OCI-LY7 (cell line): ENCODE measurements at regions not wholly inside any gene's neighbourhood (a gene's known extent, or its start where the extent isn't known, plus 50 kb on each side); places are given as distances from the start of the nearest gene placed in this dataset.

Experiments used
- CTCF ChIP-seq: fragments of 200-600 bp; sonication (generic); conservative IDR thresholded peaks from 2 replicates; pipeline ENCODE4 v1.5.1; 2014; ENCODE audit warnings: mild to moderate bottlenecking, antibody characterized with exemption, low read length, moderate library complexity, mixed read lengths
- EZH2phosphoT487 ChIP-seq: fragments of 200-600 bp; sonication (generic); IDR thresholded peaks from 2 replicates; pipeline ENCODE4 v1.6.1; 2018; ENCODE audit warnings: low read depth, borderline replicate concordance, mild to moderate bottlenecking, mixed run types, antibody characterized with exemption, low read length, moderate library complexity, mixed read lengths

- TF ChIP-seq CTCF (no peak), EZH2phosphoT487 (no peak)
Measured at GRCh38 chr12:94799136-94799535, 148.8 kb upstream of the TMCC3 start.
